AG09319 (cell line): ENCODE measurements at regions not wholly inside any gene's neighbourhood (a gene's known extent, or its start where the extent isn't known, plus 50 kb on each side); places are given as distances from the start of the nearest gene placed in this dataset.
"Not testable (repeated sequence)": the region's sequence is repeated elsewhere in the genome, so short reads cannot be mapped to it uniquely, and the experiment has no call there.

Experiments used
- DNase-seq: peaks from one replicate; pipeline ENCODE4 v3.0.0-alpha.2; 2010; ENCODE audit warnings: low read depth; ENCODE audit errors: extremely low read depth
- TF ChIP-seq, protein P1 (sequence below): IDR thresholded peaks from 2 replicates; pipeline ENCODE4 v1.5.1; 2011; ENCODE audit warnings: low read depth, mild to moderate bottlenecking, inconsistent platforms, low read length, moderate library complexity

DNA sequence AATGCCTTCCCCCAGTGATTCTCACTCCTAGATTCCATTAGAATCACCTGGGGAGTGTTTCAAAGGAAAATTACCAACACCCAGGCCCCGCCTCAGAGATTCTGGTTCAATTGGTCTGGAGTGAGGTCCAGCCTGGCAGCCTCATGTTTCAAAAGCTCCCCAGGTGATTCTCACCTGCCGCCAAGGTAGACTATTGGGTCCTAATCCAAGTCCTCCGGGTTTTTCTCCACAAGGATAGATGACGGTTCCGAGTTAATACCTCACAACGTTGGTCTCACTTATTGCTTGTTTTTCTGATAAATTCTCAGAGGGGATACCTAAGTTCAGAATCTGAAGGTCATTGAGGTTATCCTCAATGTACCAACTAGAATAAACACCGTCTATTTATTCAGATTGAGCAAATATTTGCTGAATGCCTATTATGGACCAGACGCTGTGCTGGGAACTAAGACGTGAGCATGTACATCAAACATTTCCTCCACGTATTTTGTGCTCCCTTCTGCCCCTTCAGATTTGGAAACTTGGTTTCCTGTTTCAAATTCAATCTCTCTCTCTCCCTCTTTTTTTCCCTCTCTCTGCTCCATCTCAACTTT lies 97.5 kb downstream of the SEC16B start:
- TF ChIP-seq, protein P1, sequence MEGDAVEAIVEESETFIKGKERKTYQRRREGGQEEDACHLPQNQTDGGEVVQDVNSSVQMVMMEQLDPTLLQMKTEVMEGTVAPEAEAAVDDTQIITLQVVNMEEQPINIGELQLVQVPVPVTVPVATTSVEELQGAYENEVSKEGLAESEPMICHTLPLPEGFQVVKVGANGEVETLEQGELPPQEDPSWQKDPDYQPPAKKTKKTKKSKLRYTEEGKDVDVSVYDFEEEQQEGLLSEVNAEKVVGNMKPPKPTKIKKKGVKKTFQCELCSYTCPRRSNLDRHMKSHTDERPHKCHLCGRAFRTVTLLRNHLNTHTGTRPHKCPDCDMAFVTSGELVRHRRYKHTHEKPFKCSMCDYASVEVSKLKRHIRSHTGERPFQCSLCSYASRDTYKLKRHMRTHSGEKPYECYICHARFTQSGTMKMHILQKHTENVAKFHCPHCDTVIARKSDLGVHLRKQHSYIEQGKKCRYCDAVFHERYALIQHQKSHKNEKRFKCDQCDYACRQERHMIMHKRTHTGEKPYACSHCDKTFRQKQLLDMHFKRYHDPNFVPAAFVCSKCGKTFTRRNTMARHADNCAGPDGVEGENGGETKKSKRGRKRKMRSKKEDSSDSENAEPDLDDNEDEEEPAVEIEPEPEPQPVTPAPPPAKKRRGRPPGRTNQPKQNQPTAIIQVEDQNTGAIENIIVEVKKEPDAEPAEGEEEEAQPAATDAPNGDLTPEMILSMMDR: no peak
- no peak for DNase-seq

DNA sequence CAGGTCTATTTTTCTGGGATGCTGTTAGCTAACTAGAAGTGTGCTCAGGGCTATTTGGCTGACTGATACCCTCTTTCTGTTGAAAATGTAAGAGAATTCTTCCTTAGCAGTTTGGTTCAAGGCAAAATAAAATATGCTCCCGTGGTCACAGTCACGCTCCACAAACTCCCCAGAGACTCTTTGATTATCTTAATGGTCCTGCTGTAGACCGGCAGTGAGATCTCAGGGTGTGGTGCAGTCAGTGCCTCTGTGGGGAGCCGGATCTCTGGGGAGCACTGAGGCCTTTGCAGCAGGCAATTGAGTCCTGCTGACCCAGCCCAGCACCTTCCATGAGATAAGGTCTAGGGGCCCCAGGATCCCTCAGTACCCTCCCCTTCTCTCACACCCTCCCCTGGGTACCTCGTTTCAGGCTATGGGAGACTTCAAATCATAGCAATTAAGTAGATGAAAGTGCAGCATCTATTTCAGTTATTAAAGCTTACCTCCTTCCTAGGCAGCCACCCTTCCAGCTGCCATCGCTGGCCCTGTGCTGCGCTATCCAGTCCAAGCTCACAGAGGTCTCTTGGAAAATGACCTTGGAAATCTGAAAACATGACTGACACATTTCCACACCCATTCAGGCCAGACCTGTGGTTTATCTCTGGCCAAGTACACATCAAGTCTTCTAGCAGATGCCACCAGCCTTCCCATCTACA lies 98.1 kb downstream of the SEC16B start:
- TF ChIP-seq, protein P1: no peak
- no peak for DNase-seq

DNA sequence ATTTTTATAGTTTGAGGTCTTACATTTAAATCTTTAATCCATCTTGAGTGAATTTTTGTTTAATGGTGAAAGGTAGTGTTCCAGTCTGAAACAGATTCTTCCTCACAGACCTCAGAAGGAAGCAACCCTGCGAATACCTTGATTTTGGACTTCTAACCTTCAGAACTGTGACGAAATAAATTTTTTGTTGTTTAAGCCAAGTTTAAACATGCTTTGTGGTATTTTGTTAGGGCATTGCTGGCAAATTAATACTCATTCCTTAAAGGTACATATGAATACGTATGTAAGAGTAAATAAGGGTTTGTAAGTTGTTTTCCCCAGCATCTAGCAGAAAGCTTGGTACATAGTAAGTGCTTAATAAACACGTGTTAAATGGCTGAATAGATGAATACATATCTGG lies 100.3 kb downstream of the SEC16B start:
- DNase-seq: no peak
- TF ChIP-seq, protein P1: no peak

DNA sequence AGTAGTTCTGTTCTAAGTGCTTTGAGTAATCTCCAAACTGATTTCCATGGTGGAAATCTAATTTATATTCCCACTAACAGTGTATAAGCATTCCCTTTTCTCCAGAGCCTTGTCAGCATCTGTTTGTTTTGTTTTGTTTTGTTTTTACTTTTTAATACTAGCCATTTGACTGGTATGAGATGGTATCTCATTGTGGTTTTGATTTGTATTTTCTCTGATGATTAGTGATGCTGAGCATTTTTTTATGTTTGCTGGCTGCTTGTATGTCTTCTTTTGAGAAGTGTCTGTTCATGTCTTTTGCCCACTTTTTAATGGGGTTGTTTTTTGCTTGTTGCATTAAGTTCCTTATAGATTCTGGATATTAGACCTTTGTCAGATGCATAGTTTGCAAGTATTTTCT lies 100.8 kb downstream of the SEC16B start:
- not testable (repeated sequence) for DNase-seq

DNA sequence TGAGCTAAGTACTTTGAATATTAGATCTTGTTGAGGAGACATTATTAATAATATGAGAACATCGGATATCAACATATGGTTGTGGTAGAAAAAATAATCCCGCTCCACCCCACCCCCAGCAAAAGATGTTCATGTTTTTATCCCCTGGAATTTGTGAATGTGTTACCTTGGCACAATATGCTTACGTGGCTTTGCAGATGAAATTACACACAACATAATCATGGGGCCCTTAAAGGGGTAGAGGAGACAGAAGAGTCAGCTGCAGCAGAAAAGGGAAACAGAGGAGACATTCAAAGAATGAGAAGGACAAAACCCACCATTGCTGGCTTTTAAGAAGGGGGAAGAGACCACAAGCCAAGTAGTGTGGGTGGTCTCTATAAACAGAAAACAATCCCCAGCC lies 104.1 kb downstream of the SEC16B start:
- DNase-seq: no peak
- TF ChIP-seq, protein P1: no peak

DNA sequence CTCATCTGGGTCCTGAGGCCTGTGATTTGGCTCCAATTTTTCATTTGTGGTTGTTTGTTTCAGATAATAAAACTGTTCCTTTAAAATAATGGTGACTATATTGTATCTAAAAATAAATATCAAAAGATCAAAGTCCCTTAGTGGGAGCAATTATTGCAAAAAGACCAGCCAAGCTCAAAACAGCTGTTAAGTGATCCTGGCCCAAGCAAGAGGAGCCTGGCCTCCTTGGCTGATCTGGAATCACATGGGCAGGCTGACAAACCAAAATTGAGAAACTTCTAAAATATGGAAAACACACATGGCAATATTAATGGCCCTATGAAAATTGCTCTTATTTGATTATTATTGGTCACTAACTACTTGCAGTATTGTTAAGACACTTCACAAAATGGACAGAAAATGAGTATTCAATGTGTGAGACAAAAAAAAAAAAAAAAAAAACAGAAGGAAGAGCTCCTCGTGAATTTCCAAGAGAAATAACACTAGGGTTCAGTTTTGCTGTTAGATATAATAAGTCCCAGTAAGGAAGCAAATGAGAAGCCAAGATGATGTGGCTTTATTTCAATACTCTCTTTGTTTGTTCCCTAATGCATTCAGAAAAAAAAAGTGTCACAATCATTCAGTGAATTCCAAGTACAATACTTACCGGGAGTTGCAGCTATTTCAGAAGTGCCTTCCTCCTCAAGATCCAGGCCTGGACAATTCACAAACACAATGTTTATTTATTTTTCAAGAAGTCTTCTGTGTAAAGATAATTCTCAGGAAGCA lies 105.1 kb downstream of the SEC16B start:
- TF ChIP-seq, protein P1: no peak
- no peak for DNase-seq

DNA sequence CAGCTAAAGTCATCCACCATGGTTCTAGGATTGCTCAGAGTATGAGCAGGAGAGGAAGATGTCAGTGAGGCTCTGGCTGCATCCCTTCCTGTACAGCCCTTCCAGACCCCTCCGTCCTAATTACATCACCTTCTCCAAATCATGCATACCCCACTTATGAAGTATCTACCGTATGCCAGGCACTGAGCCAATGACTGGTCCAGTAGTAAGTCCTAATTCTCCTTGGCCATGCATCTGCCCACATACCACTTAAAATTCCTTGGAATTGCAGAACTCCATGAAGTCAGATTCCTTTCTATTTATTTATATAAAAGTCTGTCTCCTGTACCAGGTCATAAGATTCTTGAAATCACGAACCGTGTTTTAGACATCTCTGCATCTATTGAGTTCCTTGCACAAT lies 106.1 kb downstream of the SEC16B start:
- no peak for DNase-seq
- TF ChIP-seq, protein P1: no peak
